Heart left ventricle (tissue), 13 donors: ENCODE measurements at regions not wholly inside any gene's neighbourhood (a gene's known extent, or its start where the extent isn't known, plus 50 kb on each side); places are given as distances from the start of the nearest gene placed in this dataset.

Experiments used
- CTCF ChIP-seq, 12 donors: fragments of 200-600 bp; sonication (generic) in 4 of 12; IDR thresholded peaks; one replicate each; pipeline versions ENCODE4 v1.5.0 to v1.8.0; 2018 to 2022; ENCODE audit warnings: antibody characterized with exemption in 12 of 12, mild to moderate bottlenecking in 5 of 12
- POLR2A ChIP-seq, 2 donors: fragments of 450-650 bp; IDR thresholded peaks; one replicate each; pipeline ENCODE4 v1.6.1; 2017; ENCODE audit warnings: antibody characterized with exemption in 2 of 2, mild to moderate bottlenecking in 2 of 2, moderate library complexity in 2 of 2
- donor health status: ischemic (EF 13 %, LVEDD 7.1; RV severe dilation, severe dysfunction).
- donor health status: DM: no; HTN: yes; CAD: no.
- donor health status: DM: no; HTN: no; CAD: no.
- donor health status: ischemic (EF 25% LVEDD 6.9; RV normal size, moderate dysfunction).
- donor health status: ischemic (EF 25% LVEDD 5.7; RV mildly dilated, moderate dysfunction).
- donor health status: ischemic (EF 35%, LVEDD 5.7; RV mildly dilated, moderate dysfunction).
- donor health status: nonischemic (EF 11% LVEDD 7.7; RV severe dilation, severe dysfunction).
- donor health status: DM: yes; HTN: yes; CAD: no.
- donor health status: PGD.
- donor health status: ischemic (EF 29% LVEDD 5.4; RV normal size, mild dysfunction).
- donor health status: nonischemic (EF 23%, LVEDD 6.1; RV moderate dilation, normal function).

- TF ChIP-seq POLR2A (IDR thresholded peaks at IDR 0.05) = no peak
- no peak for TF ChIP-seq CTCF (IDR thresholded peaks at IDR 0.05)
These were observed 409.8 kb upstream of the KLHL1 start for GRCh38 chr13:70518081-70518480.
